ENCODE measurements at regions not wholly inside any gene's neighbourhood (a gene's known extent, or its start where the extent isn't known, plus 50 kb on each side); places are given as distances from the start of the nearest gene placed in this dataset.

GRCh38 chr5:56389261-56389660, 156.1 kb upstream of the ANKRD55 start:
- H3K36me3 ChIP-seq (ENCODE audit: control insufficient read depth, insufficient read depth, low read length): no peaks in the 10 kb centered on the region
- H3K9me3 ChIP-seq (replicated peaks; ENCODE audit: control insufficient read depth, insufficient read depth, low read depth, low read length): no peaks in the 10 kb centered on the region
- TF ChIP-seq CREB1 (IDR thresholded peaks at IDR 0.05) (no peak), CREB1 (CRISPR knock-in tag; IDR thresholded peaks at IDR 0.05) (no peak), KLF13 (tag; IDR thresholded peaks at IDR 0.05; ENCODE audit: borderline replicate concordance, low read depth) (no peak), ZNF143 (CRISPR knock-in tag; IDR thresholded peaks at IDR 0.05) (no peak), KLF16 (IDR thresholded peaks at IDR 0.05) (no peak), ZNF584 (CRISPR knock-in tag; IDR thresholded peaks at IDR 0.05; ENCODE audit: low read depth) (no peak), U2AF1 (optimal IDR thresholded peaks at IDR 0.05; ENCODE audit: low read depth, low read length) (no peak), HDGF (IDR thresholded peaks at IDR 0.05) (no peak), SRF (CRISPR knock-in tag; IDR thresholded peaks at IDR 0.05) (no peak), FOS (IDR thresholded peaks at IDR 0.05; ENCODE audit: extremely low read depth, insufficient read length) (no peak), GABPB2 (CRISPR knock-in tag; conservative IDR thresholded peaks at IDR 0.05) (no peak), NR2F6 (CRISPR knock-in tag; IDR thresholded peaks at IDR 0.05) (no peak), KDM4B (IDR thresholded peaks at IDR 0.05; ENCODE audit: borderline replicate concordance in 2 of 2, low read depth in 1 of 2) (no peak)
- H3K27ac ChIP-seq (ENCODE audit: extremely low read depth, low read depth, low read length): no peak overlapping the region
- no peaks in the 10 kb centered on the region for H3K79me2 ChIP-seq (ENCODE audit: control insufficient read depth, insufficient read depth, low read length)
- ATAC-seq (no peak), DNase-seq (ENCODE audit: extremely low read depth in 1 of 4, low spot score in 3 of 4) (no peak), FAIRE-seq (no peak)
- no peak overlapping the region for H3K4me2 ChIP-seq (ENCODE audit: insufficient read depth, low read length)
- 13% methylated on average over 2 of the region's 2 CpGs for WGBS (ENCODE audit: insufficient coverage, low coverage, missing lambda C conversion rate)
- in situ Hi-C loops (cut with MboI): no loop called here
- no peak overlapping the region for H3K4me3 ChIP-seq
- H3K27me3 ChIP-seq (ENCODE audit: control insufficient read depth in 2 of 2, insufficient read depth in 2 of 2, low read length in 2 of 2): no peaks in the 10 kb centered on the region
- ChIA-PET CTCF (ENCODE audit: low intra/inter-chr PET ratio) (no interaction called here), POLR2A (interaction anchor here (0.6 to 0.9 kb wide), 2 partner anchors 22 to 347 kb away, joined by 3 to 6 read pairs; no protein-coding TSS in a partner anchor)
- no peak overlapping the region for H2AFZ ChIP-seq (ENCODE audit: low read depth, low read length)
- intact Hi-C loops (cut with micrococcal nuclease): no loop called here
- no peaks in the 10 kb centered on the region for H4K20me1 ChIP-seq (replicated peaks; ENCODE audit: control insufficient read depth, insufficient read depth, low read length)
- no peaks in the 10 kb centered on the region for H3K9me1 ChIP-seq (ENCODE audit: control insufficient read depth, insufficient read depth, low read length)
- no TSS peak for BruUV-seq (replicated peaks)
- no peak overlapping the region for H3K9ac ChIP-seq (ENCODE audit: insufficient read depth in 1 of 2, low read depth in 2 of 2, low read length in 2 of 2)
- peaks cover 0 to under 1% of the 10 kb centered on the region in 2 experiments; a peak in 1 of 5 replicates for H3K4me1 ChIP-seq (replicated peaks in 1 of 2; ENCODE audit: control insufficient read depth in 2 of 2, insufficient read depth in 2 of 2, low read length in 2 of 2)

Data from K562 (cell line).